HG02885 (cell line): ENCODE measurements at regions not wholly inside any gene's neighbourhood (a gene's known extent, or its start where the extent isn't known, plus 50 kb on each side); places are given as distances from the start of the nearest gene placed in this dataset.
A peak's percentile ranks its signal among the peaks of the same experiment; 100 is the strongest.
"Not testable (repeated sequence)": the region's sequence is repeated elsewhere in the genome, so short reads cannot be mapped to it uniquely, and the experiment has no call there.

Source experiments
- ATAC-seq: cut with Tn5 transposase; IDR thresholded peaks from one replicate; pipeline ENCODE4 v1.9.1; 2021; ENCODE audit warnings: mild to moderate bottlenecking; ENCODE audit not compliant: unreplicated experiment, poor library complexity

DNA sequence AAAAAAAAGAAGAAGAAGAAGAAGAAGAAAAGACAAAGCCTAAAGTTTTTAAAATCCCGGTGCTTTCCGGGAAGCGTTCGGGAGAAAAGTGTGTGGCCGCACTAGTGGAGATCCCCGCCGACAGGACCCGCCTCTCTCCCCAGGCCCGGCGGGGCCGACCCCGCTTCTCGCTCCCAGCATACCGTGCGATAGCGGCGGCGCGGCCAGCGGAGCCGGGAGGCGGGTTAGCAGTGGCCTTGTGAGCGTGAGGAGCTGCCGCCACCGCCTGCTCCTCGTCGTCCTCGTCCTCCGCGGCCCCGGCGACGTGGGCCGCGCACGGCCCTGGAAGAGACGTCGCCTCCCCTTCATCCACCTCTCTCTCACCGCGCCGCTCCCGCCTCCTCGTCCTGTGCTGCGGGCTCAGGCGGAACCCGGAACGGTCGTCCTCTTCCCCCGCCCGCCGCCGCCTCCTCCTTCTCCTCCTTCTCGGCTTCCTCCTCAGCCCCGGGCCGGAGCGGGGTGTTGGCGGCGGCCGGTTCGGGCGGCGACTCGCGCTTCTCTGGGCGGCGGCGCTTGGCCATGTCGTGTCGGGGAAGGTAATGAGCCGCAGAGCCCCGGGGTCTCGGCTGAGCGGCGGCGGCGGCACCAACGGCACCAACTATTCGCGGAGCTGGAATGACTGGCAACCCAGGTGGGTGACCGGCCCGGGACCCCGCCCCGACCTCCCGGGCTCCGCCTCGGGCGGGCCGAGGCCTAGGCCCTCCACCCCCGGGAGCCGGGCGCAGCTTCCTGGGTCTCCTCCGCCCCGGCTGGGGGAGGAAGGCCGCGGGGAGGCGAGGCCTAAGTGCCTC, 62.6 kb upstream of the CDR2 start:
- ATAC-seq: peak; percentile 88

- ATAC-seq: peak; percentile 28
These were observed 62.0 kb upstream of the CDR2 start for GRCh38 chr16:22436326-22436822.

DNA sequence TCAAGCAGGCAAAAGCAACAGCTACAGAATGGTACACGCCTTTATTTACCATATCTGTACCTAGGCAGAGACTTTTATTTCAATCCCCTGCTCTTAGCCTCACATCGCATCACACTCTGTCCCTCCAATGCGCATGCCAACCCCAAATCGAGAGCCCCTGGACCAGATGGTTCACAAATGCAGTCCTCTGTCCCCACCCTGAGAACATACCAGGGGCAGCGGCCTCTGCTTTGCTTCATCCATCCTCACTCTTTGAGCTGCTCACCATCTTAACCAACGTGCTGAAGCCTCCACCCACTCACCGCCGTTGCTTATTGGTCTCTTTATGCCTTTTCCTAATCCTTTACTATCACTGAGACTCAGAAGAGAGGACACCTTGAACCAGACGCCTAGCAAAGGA, 56.9 kb upstream of the CDR2 start:
- ATAC-seq: not testable (repeated sequence)

DNA sequence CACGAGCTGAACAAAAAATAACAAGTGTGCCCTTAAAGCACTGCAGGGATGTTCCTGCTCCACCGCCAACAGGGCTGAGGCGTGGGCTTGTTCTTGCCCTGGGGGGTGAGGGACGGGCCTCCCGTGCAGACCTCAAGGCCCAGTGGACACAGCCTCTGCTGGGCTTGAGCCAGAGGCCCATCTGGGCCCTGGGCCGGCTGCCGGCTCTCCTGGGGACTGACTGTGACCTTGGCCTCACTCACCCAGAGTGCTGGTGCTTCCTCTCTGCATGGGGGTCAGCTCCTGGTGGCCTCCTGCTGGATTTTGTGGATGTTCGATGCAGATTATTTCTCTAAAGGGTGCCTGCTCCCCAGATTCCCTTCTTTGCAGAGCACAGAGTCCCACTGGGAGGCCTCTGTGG, 54.2 kb upstream of the CDR2 start:
- ATAC-seq: no peak

- ATAC-seq: no peak
These were observed 53.1 kb upstream of the CDR2 start for GRCh38 chr16:22427556-22427955.

DNA sequence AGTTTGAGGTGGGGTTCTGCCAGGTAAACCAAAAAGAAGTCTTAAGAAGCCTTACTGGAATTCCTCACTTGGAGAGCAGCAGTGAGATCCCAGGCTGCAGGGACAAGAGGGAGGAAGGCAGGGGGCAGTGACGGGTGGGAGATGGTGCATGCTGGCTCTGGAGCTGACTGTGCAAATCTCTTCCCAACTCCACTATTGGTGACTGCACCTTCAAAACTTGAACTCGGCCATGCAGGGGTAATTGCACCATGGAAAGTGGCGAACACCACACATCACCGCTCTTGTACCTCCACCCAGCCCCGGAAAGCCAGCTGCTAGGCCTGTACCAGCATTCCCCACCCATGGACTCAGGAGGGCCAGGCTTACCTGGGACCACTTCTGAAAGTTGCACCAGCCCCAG, 51.4 kb upstream of the CDR2 start:
- no peak for ATAC-seq

DNA sequence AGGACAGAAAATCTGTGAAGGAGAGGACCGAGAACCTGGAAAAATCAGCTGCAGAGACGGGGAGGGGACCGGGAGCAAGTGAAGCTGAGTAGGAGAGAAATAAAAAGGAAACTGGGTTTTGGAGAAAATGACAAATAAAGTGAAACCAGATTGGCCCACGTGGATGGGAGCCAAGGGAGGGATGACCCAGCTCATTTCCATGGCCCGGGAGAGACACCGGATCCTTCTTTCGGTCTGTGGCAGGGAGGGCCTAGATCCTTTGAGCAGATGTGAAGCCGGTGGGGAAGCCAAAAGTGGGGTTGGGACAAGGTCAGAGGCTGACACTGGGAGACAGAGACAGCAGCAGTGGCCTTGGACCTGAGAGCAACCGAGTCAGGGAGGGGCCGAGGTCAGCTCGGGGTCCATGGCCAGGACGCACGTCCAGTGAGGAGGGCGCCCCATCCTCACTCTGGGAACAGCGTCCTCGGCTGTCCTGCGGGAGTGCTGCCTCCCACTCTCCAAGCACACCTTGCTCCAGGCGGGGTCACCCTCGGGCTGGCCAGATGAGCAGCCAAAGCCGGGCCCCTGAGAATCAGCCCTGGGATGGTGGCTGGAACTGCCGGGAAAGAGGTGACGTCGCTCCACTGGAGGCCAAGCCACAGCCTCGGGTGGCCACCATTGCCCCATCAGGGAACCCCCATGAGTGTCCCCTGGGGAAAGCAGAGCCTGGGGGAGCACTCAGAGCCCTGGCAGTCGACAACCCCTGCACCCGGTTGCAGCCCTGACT, 50.8 kb upstream of the CDR2 start:
- no peak for ATAC-seq

- ATAC-seq: no peak
These were observed 49.9 kb upstream of the CDR2 start for GRCh38 chr16:22424161-22424937.
